Esophagus squamous epithelium (tissue), 5 donors: ENCODE measurements at regions not wholly inside any gene's neighbourhood (a gene's known extent, or its start where the extent isn't known, plus 50 kb on each side); places are given as distances from the start of the nearest gene placed in this dataset.

Source experiments
- DNase-seq: peaks from one replicate; lab custom pipeline; 2025; lab: John Stamatoyannopoulos, UW
- H3K27ac ChIP-seq, 4 donors: fragments of 200-600 bp; sonication (generic); one replicate each; pipeline ENCODE4 v1.5.1; 2016 to 2019; ENCODE audit warnings: mild to moderate bottlenecking in 1 of 4
- H3K27me3 ChIP-seq, 4 donors: fragments of 200-600 bp; sonication (generic); 1 replicate in 3 of 4; 2 replicates in 1 of 4; pipeline versions ENCODE4 v1.5.1 to v1.6.0; 2017 to 2021; ENCODE audit warnings: antibody characterized with exemption in 1 of 4
- H3K36me3 ChIP-seq, 3 donors: fragments of 200-600 bp; sonication (generic); one replicate each; pipeline ENCODE4 v1.5.1; 2016 to 2019
- H3K4me1 ChIP-seq, 3 donors: fragments of 200-600 bp; sonication (generic); one replicate each; pipeline ENCODE4 v1.5.1; 2017 to 2019
- H3K4me3 ChIP-seq, 4 donors: fragments of 200-600 bp; sonication (generic); 1 replicate in 3 of 4; 2 replicates in 1 of 4; pipeline ENCODE4 v1.5.1; 2016 to 2019; ENCODE audit warnings: mild to moderate bottlenecking in 2 of 4, moderate library complexity in 1 of 4
- H3K9me3 ChIP-seq, 3 donors: fragments of 200-600 bp; sonication (generic); one replicate each; pipeline ENCODE4 v1.5.1; 2016 to 2019
- POLR2A ChIP-seq, 4 donors: fragments of 450-650 bp; IDR thresholded peaks; one replicate each; pipeline ENCODE4 v1.6.1; 2017; ENCODE audit warnings: antibody characterized with exemption in 4 of 4, mild to moderate bottlenecking in 4 of 4, moderate library complexity in 3 of 4
- WGBS, 2 donors: methylation state at CpG; one replicate each; pipeline ENCODE4 v1.1.5; 2018; 5-methylcytosine and 5-hydroxymethylcytosine counted together
- intact Hi-C: fragments of 100-400 bp; cut with DNase I; formaldehyde crosslinking; loops from one replicate; pipeline ENCODE4 v1.15.0; 2022
- TF ChIP-seq, protein P1 (sequence below), 6 experiments: fragments of 450-650 bp in 4 of 6; fragments of 200-600 bp in 2 of 6; sonication (generic) in 2 of 6; IDR thresholded peaks; one replicate each; pipeline ENCODE4 v1.5.1; 2016 to 2019; ENCODE audit warnings: antibody characterized with exemption in 6 of 6, mild to moderate bottlenecking in 4 of 6, moderate library complexity in 4 of 6
- donor health status: DM: yes; HTN: yes; CAD: no.

DNA sequence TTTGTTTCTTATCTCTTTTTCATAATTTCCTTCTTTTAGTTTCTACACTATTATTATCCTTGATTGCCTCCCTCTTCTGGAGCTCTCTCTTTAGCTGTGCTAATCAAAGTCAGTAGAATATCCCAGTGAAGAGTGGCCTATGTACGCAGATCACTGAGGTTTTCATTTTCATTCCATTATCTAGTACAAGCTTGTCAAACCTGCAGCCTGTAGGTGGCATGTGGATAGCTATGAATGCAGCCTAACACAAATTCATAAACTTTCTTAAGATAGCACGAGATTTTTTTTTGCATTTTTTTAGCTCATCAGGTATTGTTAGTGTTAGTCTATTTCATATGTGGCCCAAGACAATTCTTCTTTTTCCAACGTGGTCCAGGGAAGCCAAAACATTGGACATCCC is 825.7 kb upstream of the MAP3K7 start:
- H3K27me3 ChIP-seq, result no peaks in the 10 kb centered on the region

DNA sequence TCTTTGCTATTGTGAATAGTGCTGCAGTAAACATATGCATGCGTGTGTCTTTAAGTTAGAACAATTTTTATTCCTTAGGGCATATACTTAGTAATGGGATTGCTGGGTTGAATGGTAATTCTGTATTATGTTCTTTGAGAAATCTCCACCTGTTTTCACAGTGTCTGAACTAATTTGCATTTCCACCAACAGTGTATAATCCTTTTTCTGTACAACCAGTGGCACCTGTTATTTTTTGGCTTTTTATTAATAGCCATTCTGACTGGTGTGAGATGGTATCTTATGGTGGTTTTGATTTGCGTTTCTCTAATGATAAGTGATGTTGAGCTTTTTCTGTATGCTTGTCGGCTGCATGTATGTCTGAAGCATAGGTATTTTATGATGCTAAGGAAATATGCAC is 820.8 kb upstream of the MAP3K7 start:
- H3K4me3 ChIP-seq, result no peak overlapping the region
- H3K27me3 ChIP-seq, result no peaks in the 10 kb centered on the region
- no peak for DNase-seq
- intact Hi-C loops, result no loop called here
- H3K36me3 ChIP-seq, result no peaks in the 10 kb centered on the region
- H3K9me3 ChIP-seq, result no peaks in the 10 kb centered on the region
- no peaks in the 10 kb centered on the region for H3K4me1 ChIP-seq
- WGBS, 2 donors, result 70 to 86% methylated on average over 3 of the region's 3 CpGs
- TF ChIP-seq, protein P1, sequence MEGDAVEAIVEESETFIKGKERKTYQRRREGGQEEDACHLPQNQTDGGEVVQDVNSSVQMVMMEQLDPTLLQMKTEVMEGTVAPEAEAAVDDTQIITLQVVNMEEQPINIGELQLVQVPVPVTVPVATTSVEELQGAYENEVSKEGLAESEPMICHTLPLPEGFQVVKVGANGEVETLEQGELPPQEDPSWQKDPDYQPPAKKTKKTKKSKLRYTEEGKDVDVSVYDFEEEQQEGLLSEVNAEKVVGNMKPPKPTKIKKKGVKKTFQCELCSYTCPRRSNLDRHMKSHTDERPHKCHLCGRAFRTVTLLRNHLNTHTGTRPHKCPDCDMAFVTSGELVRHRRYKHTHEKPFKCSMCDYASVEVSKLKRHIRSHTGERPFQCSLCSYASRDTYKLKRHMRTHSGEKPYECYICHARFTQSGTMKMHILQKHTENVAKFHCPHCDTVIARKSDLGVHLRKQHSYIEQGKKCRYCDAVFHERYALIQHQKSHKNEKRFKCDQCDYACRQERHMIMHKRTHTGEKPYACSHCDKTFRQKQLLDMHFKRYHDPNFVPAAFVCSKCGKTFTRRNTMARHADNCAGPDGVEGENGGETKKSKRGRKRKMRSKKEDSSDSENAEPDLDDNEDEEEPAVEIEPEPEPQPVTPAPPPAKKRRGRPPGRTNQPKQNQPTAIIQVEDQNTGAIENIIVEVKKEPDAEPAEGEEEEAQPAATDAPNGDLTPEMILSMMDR (IDR thresholded peaks at IDR 0.05), result no peak
- no peak for TF ChIP-seq POLR2A (IDR thresholded peaks at IDR 0.05)
- H3K27ac ChIP-seq, result no peak overlapping the region

More for the DNA sequence above, 825.7 kb upstream of the MAP3K7 start:
- no peak overlapping the region for H3K27ac ChIP-seq
- H3K9me3 ChIP-seq, result no peaks in the 10 kb centered on the region
- 60 to 63% methylated on average over 3 of the region's 3 CpGs for WGBS, 2 donors
- H3K4me1 ChIP-seq, result no peaks in the 10 kb centered on the region
- TF ChIP-seq, protein P1 (IDR thresholded peaks at IDR 0.05), result no peak
- no peak for TF ChIP-seq POLR2A (IDR thresholded peaks at IDR 0.05)
- H3K36me3 ChIP-seq, result no peaks in the 10 kb centered on the region
- intact Hi-C loops, result no loop called here
- no peak overlapping the region for H3K4me3 ChIP-seq
- no peak for DNase-seq

DNA sequence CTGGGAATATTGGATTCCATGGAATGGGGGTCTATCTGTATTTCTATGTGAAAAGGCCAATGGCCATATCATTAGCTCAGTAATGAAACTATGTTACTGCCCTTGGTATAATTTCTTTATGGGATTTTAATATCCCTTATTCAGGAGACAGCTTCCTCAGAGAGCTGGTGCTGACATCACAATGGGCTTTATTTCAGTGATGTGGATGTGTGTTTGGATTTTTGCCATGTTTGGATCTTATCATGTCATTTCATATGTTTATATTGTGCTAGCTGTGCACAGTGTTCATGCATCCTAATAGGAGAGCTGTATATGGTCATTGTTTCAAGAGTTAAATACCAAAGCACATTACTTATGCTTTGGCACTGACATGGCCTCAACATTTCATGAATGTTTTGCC is 806.1 kb upstream of the MAP3K7 start:
- no peak for TF ChIP-seq POLR2A (IDR thresholded peaks at IDR 0.05)
- TF ChIP-seq, protein P1 (IDR thresholded peaks at IDR 0.05), result no peak
- intact Hi-C loops, result no loop called here
- Histone ChIP-seq H3K27me3 (no peaks in the 10 kb centered on the region), H3K4me1 (no peaks in the 10 kb centered on the region), H3K36me3 (no peaks in the 10 kb centered on the region), H3K27ac (no peak overlapping the region), H3K4me3 (no peak overlapping the region), H3K9me3 (peaks cover 0 to 2% (median 0%) of the 10 kb centered on the region in 3 donors)
- no peak for DNase-seq

DNA sequence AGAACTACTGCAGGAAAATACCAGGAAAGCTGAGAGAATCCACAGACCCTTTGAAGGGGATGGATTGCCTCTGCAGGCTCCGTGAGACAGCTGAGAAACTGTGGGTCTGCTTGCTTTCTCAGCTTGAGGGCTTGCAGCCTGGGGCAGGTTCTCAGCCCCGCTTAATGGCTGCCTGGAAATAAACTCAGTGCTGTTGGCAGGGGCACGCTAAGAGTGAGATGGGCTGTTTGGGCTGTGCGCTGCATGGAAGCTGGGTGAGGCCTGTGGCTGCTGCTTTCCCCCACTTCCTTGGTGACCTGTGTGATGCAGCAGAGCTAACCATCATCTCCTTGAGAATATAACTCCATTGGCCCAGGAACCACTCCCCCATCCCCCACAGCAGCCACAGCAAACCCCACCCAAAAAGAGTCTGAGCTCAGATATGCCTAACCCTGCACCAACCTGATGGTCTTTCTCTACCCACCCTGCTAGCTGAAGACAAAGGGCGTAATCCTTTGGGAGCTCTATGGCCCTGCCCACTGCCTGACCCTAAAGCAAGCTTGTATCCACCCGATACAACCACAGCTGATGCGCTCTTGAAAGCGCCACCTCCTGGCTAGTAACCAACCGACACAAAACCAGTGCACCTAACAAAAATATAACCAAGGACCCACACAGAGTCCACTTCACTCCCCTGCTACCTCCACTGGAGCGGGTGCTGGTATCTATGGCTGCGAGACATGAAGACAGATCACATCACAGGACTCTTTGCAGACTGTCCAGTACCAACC is 800.6 kb upstream of the MAP3K7 start:
- Histone ChIP-seq H3K36me3 (no peaks in the 10 kb centered on the region), H3K27ac (no peak overlapping the region), H3K9me3 (peaks cover 0 to 9% (median 0%) of the 10 kb centered on the region in 3 donors), H3K27me3 (no peaks in the 10 kb centered on the region), H3K4me1 (no peaks in the 10 kb centered on the region), H3K4me3 (no peak overlapping the region)
- intact Hi-C loops, result no loop called here
- TF ChIP-seq, protein P1 (IDR thresholded peaks at IDR 0.05), result no peak
- TF ChIP-seq POLR2A (IDR thresholded peaks at IDR 0.05), result no peak
- DNase-seq, result no peak
- 67 to 90% methylated on average over 2 to 6 of the region's 11 CpGs for WGBS, 2 donors

DNA sequence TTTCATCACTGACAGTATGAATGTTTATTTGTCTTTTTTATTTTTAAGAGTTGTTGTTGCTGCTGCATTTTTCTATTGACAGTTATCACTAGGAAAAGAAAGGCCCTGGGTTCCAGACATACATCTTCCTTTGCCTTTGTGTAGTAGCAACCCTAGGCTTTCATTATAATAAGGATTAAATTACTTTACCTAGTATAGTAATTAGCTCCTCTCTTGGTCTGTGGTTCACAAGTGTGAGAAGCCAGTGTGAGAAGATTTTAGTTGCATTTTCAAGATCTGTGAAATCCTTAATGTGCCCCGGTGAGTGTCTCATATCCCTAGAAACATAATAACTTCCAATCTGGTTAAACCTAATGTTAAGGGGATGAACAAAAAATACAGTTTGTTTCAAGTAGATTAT is 799.3 kb upstream of the MAP3K7 start:
- Histone ChIP-seq H3K4me1 (no peaks in the 10 kb centered on the region), H3K27ac (no peak overlapping the region), H3K27me3 (no peaks in the 10 kb centered on the region), H3K9me3 (peaks cover 0 to 9% (median 0%) of the 10 kb centered on the region in 3 donors), H3K4me3 (no peak overlapping the region), H3K36me3 (no peaks in the 10 kb centered on the region)
- 88 to 100% methylated on average over 1 of the region's 1 CpG for WGBS, 2 donors
- no peak for DNase-seq
- TF ChIP-seq POLR2A (IDR thresholded peaks at IDR 0.05), result no peak
- TF ChIP-seq, protein P1 (IDR thresholded peaks at IDR 0.05), result no peak
- intact Hi-C loops, result no loop called here
